ENCODE measurements at regions not wholly inside any gene's neighbourhood (a gene's known extent, or its start where the extent isn't known, plus 50 kb on each side); places are given as distances from the start of the nearest gene placed in this dataset.

GRCh38 chr5:86749841-86750240 is 132.1 kb downstream of the COX7C start:
- TF ChIP-seq CTCF (IDR thresholded peaks at IDR 0.05) (no peak), POLR2A (IDR thresholded peaks at IDR 0.05) (no peak)

All from lower leg skin (tissue), 3 donors.